Nephron progenitor cell (in vitro differentiated cells): ENCODE measurements at regions not wholly inside any gene's neighbourhood (a gene's known extent, or its start where the extent isn't known, plus 50 kb on each side); places are given as distances from the start of the nearest gene placed in this dataset.
"Not testable (repeated sequence)": the region's sequence is repeated elsewhere in the genome, so short reads cannot be mapped to it uniquely, and the experiment has no call there.

ENCODE experiments used
- DNase-seq: peaks from one replicate; pipeline ENCODE4 v3.0.0; 2021
- H3K27ac Mint-ChIP-seq: 2 replicates; pipeline ENCODE4 v1.8.0; 2021; ENCODE audit warnings: mild to moderate bottlenecking, moderate library complexity, mixed read lengths
- H3K27me3 Mint-ChIP-seq: 2 replicates; pipeline ENCODE4 v1.8.0; 2021; ENCODE audit warnings: mild to moderate bottlenecking, low read depth, mixed read lengths; ENCODE audit not compliant: poor library complexity
- H3K36me3 Mint-ChIP-seq: 2 replicates; pipeline ENCODE4 v1.8.0; 2021; ENCODE audit warnings: low read depth, mixed read lengths
- H3K4me1 Mint-ChIP-seq: 2 replicates; pipeline ENCODE4 v1.8.0; 2021; ENCODE audit warnings: mixed read lengths
- H3K4me3 Mint-ChIP-seq: 2 replicates; pipeline ENCODE4 v1.8.0; 2021; ENCODE audit warnings: mild to moderate bottlenecking, moderate library complexity, mixed read lengths
- H3K9me3 Mint-ChIP-seq: 2 replicates; pipeline ENCODE4 v1.8.0; 2021; ENCODE audit warnings: mild to moderate bottlenecking, moderate library complexity, mixed read lengths
- TF ChIP-seq, protein P1 (sequence below): fragments of 200-600 bp; sonication (generic); IDR thresholded peaks from 2 replicates; pipeline ENCODE4 v1.5.0; 2021; ENCODE audit warnings: antibody characterized with exemption

DNA sequence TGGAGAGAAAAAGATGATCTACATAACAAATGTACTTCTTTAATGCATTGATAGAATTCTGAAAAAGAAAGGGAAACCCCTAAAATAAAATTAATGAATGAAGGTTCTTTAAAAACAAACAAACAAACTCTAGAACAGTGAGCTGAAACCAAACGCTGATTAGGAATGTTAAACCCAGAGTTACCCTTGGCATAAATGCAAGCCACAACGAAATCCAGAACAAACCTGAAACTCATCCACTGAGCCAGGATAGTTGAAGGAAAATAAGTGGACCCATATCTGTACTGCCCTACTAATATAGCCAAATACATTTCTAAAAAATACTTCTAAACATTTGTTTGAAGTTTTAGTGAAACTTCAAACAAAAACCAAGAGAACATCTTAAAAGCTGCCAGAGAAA lies 505.3 kb downstream of the TTLL7 start:
- TF ChIP-seq, protein P1, sequence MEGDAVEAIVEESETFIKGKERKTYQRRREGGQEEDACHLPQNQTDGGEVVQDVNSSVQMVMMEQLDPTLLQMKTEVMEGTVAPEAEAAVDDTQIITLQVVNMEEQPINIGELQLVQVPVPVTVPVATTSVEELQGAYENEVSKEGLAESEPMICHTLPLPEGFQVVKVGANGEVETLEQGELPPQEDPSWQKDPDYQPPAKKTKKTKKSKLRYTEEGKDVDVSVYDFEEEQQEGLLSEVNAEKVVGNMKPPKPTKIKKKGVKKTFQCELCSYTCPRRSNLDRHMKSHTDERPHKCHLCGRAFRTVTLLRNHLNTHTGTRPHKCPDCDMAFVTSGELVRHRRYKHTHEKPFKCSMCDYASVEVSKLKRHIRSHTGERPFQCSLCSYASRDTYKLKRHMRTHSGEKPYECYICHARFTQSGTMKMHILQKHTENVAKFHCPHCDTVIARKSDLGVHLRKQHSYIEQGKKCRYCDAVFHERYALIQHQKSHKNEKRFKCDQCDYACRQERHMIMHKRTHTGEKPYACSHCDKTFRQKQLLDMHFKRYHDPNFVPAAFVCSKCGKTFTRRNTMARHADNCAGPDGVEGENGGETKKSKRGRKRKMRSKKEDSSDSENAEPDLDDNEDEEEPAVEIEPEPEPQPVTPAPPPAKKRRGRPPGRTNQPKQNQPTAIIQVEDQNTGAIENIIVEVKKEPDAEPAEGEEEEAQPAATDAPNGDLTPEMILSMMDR, result no peak
- Mint-ChIP-seq H3K4me3 (no peak overlapping the region), H3K27ac (no peak overlapping the region), H3K27me3 (peaks cover 7% of the 10 kb centered on the region), H3K9me3 (no peaks in the 10 kb centered on the region), H3K36me3 (no peaks in the 10 kb centered on the region), H3K4me1 (no peaks in the 10 kb centered on the region)
- DNase-seq, result no peak

DNA sequence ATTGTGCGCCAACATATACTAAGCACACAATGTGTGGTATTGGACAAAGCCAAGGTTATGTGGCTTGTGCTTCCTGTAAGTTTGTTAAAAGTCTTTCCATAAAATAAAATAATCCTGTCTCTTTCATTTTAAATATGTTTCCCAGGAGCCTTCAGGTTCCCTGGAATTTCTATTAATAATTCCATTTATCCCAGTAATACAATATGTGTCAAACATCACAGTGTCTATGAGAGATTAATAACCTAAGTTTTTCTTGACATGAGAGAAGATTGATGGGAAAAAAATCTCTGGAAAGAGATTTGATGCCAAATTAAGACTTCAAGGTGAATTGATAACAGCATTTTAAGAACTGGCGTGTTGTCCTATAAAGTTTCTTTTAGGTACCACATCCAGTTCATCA lies 507.0 kb downstream of the TTLL7 start:
- TF ChIP-seq, protein P1, result no peak
- no peak overlapping the region for H3K4me3 Mint-ChIP-seq
- H3K36me3 Mint-ChIP-seq, result no peaks in the 10 kb centered on the region
- H3K27me3 Mint-ChIP-seq, result peaks cover 7% of the 10 kb centered on the region
- no peaks in the 10 kb centered on the region for H3K9me3 Mint-ChIP-seq
- H3K27ac Mint-ChIP-seq, result no peak overlapping the region
- H3K4me1 Mint-ChIP-seq, result no peaks in the 10 kb centered on the region
- DNase-seq, result no peak

DNA sequence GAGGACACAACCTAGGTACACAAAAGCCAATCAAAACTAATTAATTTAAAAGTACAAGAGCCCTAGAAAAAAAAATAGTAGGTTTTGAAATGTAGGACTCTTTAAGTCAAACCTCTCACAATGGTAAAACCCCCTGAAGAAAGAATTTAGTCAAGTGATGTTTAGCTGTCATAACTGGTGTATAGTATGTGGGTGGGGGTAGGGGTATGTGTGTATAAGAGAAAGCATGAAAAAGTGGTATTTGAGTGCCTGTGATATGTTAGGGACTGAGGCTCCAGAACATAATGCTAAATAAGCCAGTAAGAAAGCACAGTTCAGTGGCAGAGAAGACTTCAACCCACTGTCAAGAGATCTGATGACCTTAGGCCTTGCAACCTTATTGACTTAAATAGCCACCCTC lies 507.9 kb downstream of the TTLL7 start:
- no peak overlapping the region for H3K27ac Mint-ChIP-seq
- no peaks in the 10 kb centered on the region for H3K36me3 Mint-ChIP-seq
- H3K9me3 Mint-ChIP-seq, result no peaks in the 10 kb centered on the region
- no peak for DNase-seq
- TF ChIP-seq, protein P1, result no peak
- no peak overlapping the region for H3K4me3 Mint-ChIP-seq
- H3K4me1 Mint-ChIP-seq, result no peaks in the 10 kb centered on the region
- H3K27me3 Mint-ChIP-seq, result peaks cover 5% of the 10 kb centered on the region

DNA sequence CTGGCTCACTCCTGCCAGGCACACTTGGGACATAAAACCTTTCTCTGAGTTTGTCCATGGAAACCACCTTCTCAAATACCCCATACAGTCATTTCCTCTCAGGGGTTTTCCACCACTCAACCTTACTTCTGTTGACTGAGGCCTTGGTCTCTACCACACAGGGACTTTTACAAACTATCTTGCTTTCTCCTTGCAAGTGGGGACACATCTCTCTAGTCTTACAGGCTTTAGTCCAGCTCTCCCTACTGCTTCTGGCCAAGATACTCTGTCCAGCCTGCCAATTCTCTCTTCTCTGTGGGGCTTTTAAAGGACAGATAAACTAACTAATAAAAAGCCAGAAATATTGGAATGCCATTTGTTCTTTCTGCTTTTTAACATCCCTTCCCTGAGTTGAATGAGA lies 510.8 kb downstream of the TTLL7 start:
- H3K36me3 Mint-ChIP-seq, H3K9me3 Mint-ChIP-seq, H3K4me1 Mint-ChIP-seq, DNase-seq, H3K27me3 Mint-ChIP-seq, H3K27ac Mint-ChIP-seq, H3K4me3 Mint-ChIP-seq: not testable (repeated sequence)

DNA sequence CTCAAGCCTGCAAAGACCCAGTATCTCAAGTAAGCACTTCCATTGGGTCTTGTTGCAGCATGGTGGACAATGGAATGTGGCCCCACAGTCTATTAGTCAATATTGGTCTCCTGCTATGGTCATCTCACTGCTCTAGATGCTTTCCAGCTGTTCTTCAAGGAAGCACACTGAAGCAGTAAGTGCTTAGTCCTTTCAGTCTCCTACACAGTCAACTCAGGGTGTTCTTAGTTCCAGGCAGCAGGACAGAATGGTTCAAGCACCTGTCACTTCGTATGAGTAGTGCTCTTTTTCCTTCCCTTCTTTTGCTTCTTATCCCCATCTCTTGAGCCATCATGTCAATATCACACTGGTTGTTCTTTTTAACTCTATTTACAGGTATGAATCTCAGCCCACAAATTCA lies 511.5 kb downstream of the TTLL7 start:
- DNase-seq, H3K9me3 Mint-ChIP-seq, H3K4me3 Mint-ChIP-seq, H3K27ac Mint-ChIP-seq, H3K36me3 Mint-ChIP-seq, H3K4me1 Mint-ChIP-seq, H3K27me3 Mint-ChIP-seq: not testable (repeated sequence)

DNA sequence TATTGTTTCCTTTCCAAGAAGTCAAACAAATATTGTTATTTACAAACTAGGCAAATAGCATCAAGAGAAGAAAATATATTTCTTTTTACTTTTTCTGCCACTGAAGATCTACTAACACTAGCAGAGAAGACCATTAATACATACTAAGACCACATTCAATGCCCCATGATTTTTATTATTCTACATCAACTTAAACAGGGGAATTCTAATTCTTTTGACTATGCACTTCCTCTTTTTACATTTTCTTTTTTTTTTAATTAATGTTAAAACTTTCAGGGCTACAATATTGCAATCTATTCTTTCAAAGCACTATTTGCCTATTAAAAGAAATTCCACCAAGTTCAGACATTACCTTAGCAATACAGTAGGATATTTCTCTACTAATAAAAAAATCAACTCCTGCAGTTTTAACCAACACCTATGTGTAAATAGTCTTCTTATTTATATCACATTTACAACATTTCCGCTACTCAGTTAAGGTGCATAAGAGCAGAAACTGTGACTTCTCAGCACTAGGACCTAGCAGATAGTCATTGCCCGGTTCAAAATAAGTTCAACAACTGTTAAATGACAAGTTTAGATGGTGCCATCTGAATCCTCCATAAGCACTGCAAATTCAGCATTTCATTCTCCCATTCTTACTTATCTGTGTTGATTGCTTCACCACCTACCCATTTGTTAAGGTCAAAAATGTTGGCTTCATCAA lies 513.5 kb downstream of the TTLL7 start:
- not testable (repeated sequence) for H3K4me3 Mint-ChIP-seq, H3K9me3 Mint-ChIP-seq, H3K4me1 Mint-ChIP-seq, H3K27me3 Mint-ChIP-seq, DNase-seq, H3K36me3 Mint-ChIP-seq, H3K27ac Mint-ChIP-seq

DNA sequence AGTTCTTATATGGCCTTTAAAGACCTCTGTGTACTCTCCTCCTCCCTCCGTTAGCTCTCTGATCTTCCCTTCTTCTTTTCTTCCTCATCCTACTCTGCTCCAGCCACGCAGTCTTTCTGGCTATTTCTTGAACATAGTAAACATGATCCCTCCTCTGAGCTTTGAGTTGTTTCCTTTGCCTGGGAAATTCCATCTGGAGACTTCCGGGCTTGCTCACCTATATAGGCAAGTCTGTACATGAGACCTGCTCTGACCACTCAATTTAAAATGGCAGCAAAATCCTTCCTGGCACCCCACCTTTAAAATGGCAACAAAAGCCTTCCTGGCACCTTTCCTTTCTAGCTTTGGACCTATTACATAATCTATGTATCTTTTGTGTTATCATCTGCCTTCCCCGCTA lies 517.6 kb downstream of the TTLL7 start:
- not testable (repeated sequence) for H3K27me3 Mint-ChIP-seq, H3K9me3 Mint-ChIP-seq, H3K27ac Mint-ChIP-seq, DNase-seq, H3K4me1 Mint-ChIP-seq, H3K36me3 Mint-ChIP-seq, H3K4me3 Mint-ChIP-seq

DNA sequence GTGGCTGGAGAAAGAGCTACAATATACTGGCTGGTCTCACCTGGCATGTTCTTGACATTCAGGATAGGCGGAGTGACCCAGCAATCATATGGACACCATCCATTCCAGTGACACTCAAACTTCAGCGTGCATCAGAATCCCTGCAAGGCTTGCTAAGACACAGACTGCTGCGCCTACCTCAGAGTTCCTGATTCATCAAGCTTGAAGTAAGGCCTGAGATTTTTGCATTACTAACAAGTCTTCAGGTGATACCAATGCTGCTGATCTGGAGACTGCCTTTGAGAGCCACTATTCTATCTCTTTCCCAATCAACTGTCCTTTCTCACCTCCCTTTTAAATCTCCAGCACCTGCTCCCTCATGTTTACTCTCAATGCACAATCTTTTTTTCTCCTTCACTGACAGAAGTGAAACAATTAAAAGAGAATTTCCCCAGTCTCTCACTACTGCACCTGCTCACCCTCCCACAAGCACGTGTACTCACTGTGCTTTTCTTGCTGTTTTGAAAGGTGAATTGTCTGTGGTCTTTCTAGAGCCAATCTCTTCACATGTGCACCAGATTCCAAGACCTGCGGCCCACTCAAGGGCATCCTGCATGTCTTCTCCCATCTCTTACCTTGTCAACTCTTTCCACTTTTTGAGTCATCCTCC lies 519.2 kb downstream of the TTLL7 start:
- H3K36me3 Mint-ChIP-seq, H3K4me1 Mint-ChIP-seq, H3K27me3 Mint-ChIP-seq, H3K9me3 Mint-ChIP-seq, H3K4me3 Mint-ChIP-seq, DNase-seq, H3K27ac Mint-ChIP-seq: not testable (repeated sequence)

DNA sequence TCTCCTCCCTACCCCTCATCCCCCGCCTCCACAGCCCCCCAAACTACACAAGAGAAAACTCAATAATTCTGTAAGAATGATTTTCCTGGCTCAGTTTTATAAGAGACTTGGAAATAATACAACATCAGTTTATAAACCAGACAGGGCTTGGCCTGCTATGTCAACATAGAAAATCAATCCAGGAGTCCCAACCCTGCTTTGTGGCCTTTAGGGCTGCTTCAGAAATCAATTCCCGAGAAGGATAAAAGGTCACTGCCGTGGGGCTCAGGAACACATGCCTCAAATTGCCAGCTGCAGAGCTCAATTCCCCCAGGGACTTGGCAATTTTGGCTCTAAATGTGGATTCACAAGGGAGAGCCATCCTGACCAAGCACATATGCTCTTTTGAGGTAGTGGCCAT lies 520.8 kb downstream of the TTLL7 start:
- not testable (repeated sequence) for H3K4me3 Mint-ChIP-seq, H3K36me3 Mint-ChIP-seq, H3K9me3 Mint-ChIP-seq, H3K27ac Mint-ChIP-seq, H3K27me3 Mint-ChIP-seq, H3K4me1 Mint-ChIP-seq, DNase-seq

DNA sequence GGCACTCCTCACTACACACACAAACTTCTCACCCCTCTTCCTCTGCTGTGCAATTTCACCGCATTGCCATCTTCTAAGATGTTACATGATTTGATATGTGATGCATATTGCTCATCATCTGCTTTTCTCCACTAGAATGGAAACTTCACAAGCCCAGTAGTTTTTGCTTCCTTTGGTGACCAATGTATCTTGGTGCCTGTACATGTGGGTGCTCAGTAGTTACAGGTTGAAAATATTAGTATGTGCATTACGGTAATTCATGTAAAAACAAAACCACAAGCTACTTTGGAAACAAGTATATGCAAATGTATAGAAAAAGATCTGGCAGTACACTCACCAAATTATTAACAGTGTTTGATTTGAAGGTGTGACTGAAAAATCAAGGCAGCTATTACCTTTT lies 522.4 kb downstream of the TTLL7 start:
- not testable (repeated sequence) for H3K9me3 Mint-ChIP-seq, H3K27ac Mint-ChIP-seq, H3K27me3 Mint-ChIP-seq, H3K4me3 Mint-ChIP-seq, H3K36me3 Mint-ChIP-seq, DNase-seq
- H3K4me1 Mint-ChIP-seq, result peaks cover 13% of the 10 kb centered on the region

DNA sequence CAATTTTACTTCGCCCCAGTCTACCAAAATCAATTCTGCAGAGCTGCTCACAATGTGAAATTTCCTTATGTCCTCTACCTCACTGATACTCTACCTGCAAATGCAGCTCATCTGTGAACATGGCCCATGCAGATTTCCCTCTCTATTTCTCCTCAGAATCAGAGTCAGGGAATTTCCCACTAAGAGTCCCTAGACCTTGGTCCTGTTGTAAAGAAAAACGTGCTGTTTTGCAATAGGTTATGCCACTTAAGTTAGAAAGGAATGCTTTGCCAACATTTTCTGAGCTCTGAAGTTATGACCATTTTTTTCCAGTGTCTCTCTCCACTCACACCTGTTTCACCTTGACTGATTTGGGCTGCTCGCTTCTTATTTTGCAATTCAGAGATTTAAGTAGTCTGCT lies 524.0 kb downstream of the TTLL7 start:
- not testable (repeated sequence) for H3K9me3 Mint-ChIP-seq, H3K27ac Mint-ChIP-seq, H3K36me3 Mint-ChIP-seq, DNase-seq, H3K27me3 Mint-ChIP-seq, H3K4me1 Mint-ChIP-seq, H3K4me3 Mint-ChIP-seq

DNA sequence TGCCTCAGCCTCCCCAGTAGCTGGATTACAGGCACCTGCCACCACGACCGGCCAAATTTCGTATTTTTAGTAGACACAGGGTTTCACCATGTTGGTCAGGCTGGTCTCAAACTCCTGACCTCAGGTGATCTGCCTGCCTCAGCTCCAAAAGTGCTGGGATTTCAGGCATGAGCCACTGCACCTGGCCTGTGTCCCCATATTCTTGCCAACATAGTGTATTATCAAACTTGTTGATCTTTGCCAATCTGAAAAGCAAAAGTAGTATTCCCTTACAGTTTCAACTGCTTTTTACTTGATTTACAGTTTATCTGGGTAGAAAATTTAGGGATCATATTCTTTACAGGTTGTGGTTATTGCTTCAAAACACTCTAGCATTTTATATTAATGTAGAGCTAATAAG lies 524.9 kb downstream of the TTLL7 start:
- not testable (repeated sequence) for DNase-seq, H3K27me3 Mint-ChIP-seq, H3K4me1 Mint-ChIP-seq, H3K4me3 Mint-ChIP-seq, H3K9me3 Mint-ChIP-seq, H3K36me3 Mint-ChIP-seq, H3K27ac Mint-ChIP-seq
